Naive thymus-derived CD4-positive, alpha-beta T cell (primary cell): ENCODE measurements at regions not wholly inside any gene's neighbourhood (a gene's known extent, or its start where the extent isn't known, plus 50 kb on each side); places are given as distances from the start of the nearest gene placed in this dataset.

ENCODE experiments used
- ATAC-seq: fragments of 150-1000 bp; cut with Tn5 transposase; 2 replicates; pipeline ENCODE4 v1.10.0; 2021; ENCODE audit warnings: mild to moderate bottlenecking, moderate library complexity
- CTCF ChIA-PET: fragments of 350-600 bp; sonication (Branson Sonifier 250); formaldehyde crosslinking; loops from one replicate; lab custom pipeline; 2021; ENCODE audit warnings: antibody characterized with exemption; lab: Charles Lee
- POLR2A ChIA-PET: fragments of 350-600 bp; sonication (Branson Sonifier 250); formaldehyde crosslinking; loops from one replicate; lab custom pipeline; 2021; ENCODE audit warnings: antibody characterized with exemption, inconsistent platforms; lab: Charles Lee
- DNase-seq, 9 donors: peaks; one replicate each; pipeline versions ENCODE4 v3.0.0 to v3.0.0-alpha.2; 2020 to 2022; ENCODE audit warnings: mixed read lengths in 1 of 9
- H3K27ac ChIP-seq: one replicate; pipeline ENCODE4 v1.7.0; 2013; ENCODE audit warnings: mild to moderate bottlenecking, low read depth, low read length, moderate library complexity
- H3K27me3 ChIP-seq, 2 donors: one replicate each; pipeline ENCODE4 v1.7.0; 2013; ENCODE audit warnings: low read length in 2 of 2, mild to moderate bottlenecking in 2 of 2, moderate library complexity in 2 of 2; ENCODE audit not compliant: control insufficient read depth in 2 of 2, insufficient read depth in 2 of 2
- H3K36me3 ChIP-seq, 3 experiments: 1 replicate in 2 of 3; 2 replicates in 1 of 3; pipeline ENCODE4 v1.7.0; 2013; ENCODE audit warnings: low read length in 3 of 3, mild to moderate bottlenecking in 3 of 3, moderate library complexity in 1 of 3; ENCODE audit not compliant: insufficient read depth in 3 of 3, control insufficient read depth in 2 of 3
- H3K4me1 ChIP-seq, 2 donors: one replicate each; pipeline ENCODE4 v1.7.0; 2013; ENCODE audit warnings: low read length in 2 of 2, mild to moderate bottlenecking in 2 of 2, moderate library complexity in 1 of 2; ENCODE audit not compliant: control insufficient read depth in 2 of 2, insufficient read depth in 2 of 2
- H3K4me3 ChIP-seq: 2 replicates; pipeline ENCODE4 v1.7.0; 2013; ENCODE audit warnings: mild to moderate bottlenecking, low read length
- H3K9me3 ChIP-seq, 3 experiments: 1 replicate in 2 of 3; 2 replicates in 1 of 3; pipeline ENCODE4 v1.7.0; 2013; ENCODE audit warnings: low read length in 3 of 3; ENCODE audit not compliant: control insufficient read depth in 2 of 3
- H3K27ac Mint-ChIP-seq, 9 donors: one replicate each; pipeline ENCODE4 v1.8.0; 2020 to 2022; ENCODE audit warnings: mixed read lengths in 9 of 9, mild to moderate bottlenecking in 8 of 9, moderate library complexity in 5 of 9, inconsistent platforms in 2 of 9
- H3K27me3 Mint-ChIP-seq, 5 donors: one replicate each; pipeline ENCODE4 v1.8.0; 2021 to 2022; ENCODE audit warnings: mixed read lengths in 5 of 5, mild to moderate bottlenecking in 1 of 5
- H3K36me3 Mint-ChIP-seq, 5 donors: one replicate each; pipeline ENCODE4 v1.8.0; 2020 to 2022; ENCODE audit warnings: mixed read lengths in 5 of 5, mild to moderate bottlenecking in 3 of 5, inconsistent platforms in 1 of 5
- H3K4me1 Mint-ChIP-seq, 7 donors: one replicate each; pipeline ENCODE4 v1.8.0; 2020 to 2022; ENCODE audit warnings: mixed read lengths in 7 of 7, mild to moderate bottlenecking in 3 of 7, inconsistent platforms in 1 of 7
- H3K4me3 Mint-ChIP-seq, 10 donors: one replicate each; pipeline ENCODE4 v1.8.0; 2020 to 2022; ENCODE audit warnings: mild to moderate bottlenecking in 10 of 10, mixed read lengths in 10 of 10, moderate library complexity in 6 of 10, inconsistent platforms in 2 of 10
- H3K9me3 Mint-ChIP-seq, 11 donors: one replicate each; pipeline ENCODE4 v1.8.0; 2020 to 2022; ENCODE audit warnings: mixed read lengths in 11 of 11, mild to moderate bottlenecking in 4 of 11, inconsistent platforms in 1 of 11, moderate library complexity in 1 of 11
- intact Hi-C, 2 donors: fragments of 100-400 bp; cut with micrococcal nuclease; formaldehyde crosslinking; loops; one replicate each; pipeline ENCODE4 v1.15.1; 2023

DNA sequence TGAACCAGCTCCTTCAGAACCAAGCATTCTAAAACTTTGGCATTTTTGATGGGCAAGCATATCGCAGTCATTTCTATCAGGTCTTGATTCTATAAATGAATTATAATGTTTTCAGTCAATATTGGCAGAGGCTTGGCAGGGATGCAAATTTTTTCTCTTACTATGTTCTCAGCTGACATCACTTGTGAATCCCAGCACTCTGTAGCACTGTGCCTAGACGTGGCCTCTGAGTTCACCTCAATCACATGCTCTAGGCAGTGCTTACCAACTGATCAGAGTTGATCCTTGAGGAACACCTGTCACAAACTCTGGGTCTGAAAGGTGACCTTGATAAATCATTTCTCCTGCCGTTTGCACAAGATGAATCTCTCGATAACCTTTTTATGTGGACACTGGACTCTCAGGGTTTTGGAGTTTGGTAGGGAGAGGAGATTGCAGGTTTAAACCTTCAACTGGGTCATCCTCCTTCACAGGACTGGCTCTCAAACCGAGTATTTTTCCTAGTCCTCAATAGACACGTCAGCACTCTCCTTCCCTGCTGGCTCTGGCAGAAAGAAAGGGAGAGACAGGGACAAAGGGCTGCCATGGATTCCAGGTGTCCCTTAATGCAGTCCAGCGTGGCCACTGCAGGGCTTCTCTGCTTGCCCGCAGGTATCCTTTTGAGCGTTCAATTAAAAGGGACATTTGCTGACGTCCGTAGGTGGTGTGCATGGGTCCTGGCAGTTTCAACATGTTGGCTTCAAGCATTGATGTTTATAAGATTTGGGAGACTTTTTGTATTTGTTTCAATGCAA, 222.3 kb upstream of the CMC1 start:
- no peak for ATAC-seq
- Histone ChIP-seq H3K9me3 (no peaks in the 10 kb centered on the region), H3K4me3 (no peak overlapping the region), H3K27me3 (no peaks in the 10 kb centered on the region), H3K36me3 (no peaks in the 10 kb centered on the region), H3K4me1 (no peaks in the 10 kb centered on the region), H3K27ac (no peak overlapping the region)
- Mint-ChIP-seq H3K27me3 (peaks cover 0 to 1% (median 0%) of the 10 kb centered on the region in 5 donors), H3K27ac (no peak overlapping the region), H3K4me1 (peaks cover 0 to 5% (median 0%) of the 10 kb centered on the region in 7 donors), H3K36me3 (peaks cover 0 to 10% (median 3%) of the 10 kb centered on the region in 5 donors), H3K9me3 (peaks cover 0 to 14% (median 9%) of the 10 kb centered on the region in 11 donors), H3K4me3 (no peak overlapping the region)
- CTCF ChIA-PET: no interaction called here
- POLR2A ChIA-PET: no interaction called here
- DNase-seq: no peak
- intact Hi-C loops: no loop called here

DNA sequence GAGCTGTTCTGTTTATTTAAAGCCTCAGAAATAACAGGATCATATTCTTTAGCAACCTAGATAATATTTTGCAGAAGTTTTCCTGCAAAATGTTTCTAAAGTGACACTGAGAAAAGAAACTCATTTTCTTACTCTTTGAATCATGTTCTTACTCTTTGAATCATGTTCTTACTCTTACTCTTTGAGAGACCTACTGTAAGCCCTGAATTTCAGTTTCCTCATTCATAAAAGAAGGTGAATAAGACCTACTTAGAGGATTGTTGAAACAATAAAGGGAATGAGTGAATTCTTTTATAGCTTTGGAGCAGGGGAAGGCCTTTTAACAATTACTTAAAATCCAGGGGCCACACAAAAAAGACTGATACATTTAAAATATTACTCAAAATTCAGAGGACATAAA, 221.7 kb upstream of the CMC1 start:
- ATAC-seq (no peak), DNase-seq (no peak)
- Mint-ChIP-seq H3K4me3 (no peak overlapping the region), H3K4me1 (peaks cover 0 to 5% (median 0%) of the 10 kb centered on the region in 7 donors), H3K36me3 (peaks cover 0 to 10% (median 3%) of the 10 kb centered on the region in 5 donors), H3K27ac (no peak overlapping the region), H3K9me3 (peaks cover 0 to 16% (median 11%) of the 10 kb centered on the region in 11 donors), H3K27me3 (peaks cover 0 to 1% (median 0%) of the 10 kb centered on the region in 5 donors)
- no peak overlapping the region for H3K4me3 ChIP-seq
- H3K27me3 ChIP-seq: no peaks in the 10 kb centered on the region
- peaks cover 0 to 6% (median 2%) of the 10 kb centered on the region in 3 experiments for H3K9me3 ChIP-seq
- H3K36me3 ChIP-seq: no peaks in the 10 kb centered on the region
- CTCF ChIA-PET: no interaction called here
- no peaks in the 10 kb centered on the region for H3K4me1 ChIP-seq
- POLR2A ChIA-PET: no interaction called here
- intact Hi-C loops: no loop called here
- H3K27ac ChIP-seq: no peak overlapping the region

DNA sequence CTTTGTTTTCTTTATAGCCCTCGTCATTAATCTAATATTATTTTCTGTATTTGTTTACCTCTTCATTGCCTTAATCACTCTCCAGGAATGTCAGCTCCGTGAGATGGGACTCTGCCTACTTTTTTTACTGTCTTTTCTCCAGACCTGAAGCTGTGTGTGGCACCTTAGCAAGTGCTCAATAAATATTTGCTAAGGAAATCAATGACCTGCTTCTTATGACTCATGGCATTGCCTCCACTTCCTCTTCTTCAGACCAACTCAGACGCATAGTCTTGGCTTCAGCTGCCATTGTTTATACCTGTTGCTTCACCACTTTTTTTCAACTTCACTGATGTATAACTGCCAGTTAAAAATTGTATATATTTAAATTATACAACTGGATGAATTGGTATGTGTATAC, 218.5 kb upstream of the CMC1 start:
- no peaks in the 10 kb centered on the region for H3K36me3 ChIP-seq
- intact Hi-C loops: no loop called here
- no peak overlapping the region for H3K4me3 Mint-ChIP-seq
- H3K27me3 ChIP-seq: no peaks in the 10 kb centered on the region
- H3K27ac ChIP-seq: no peak overlapping the region
- H3K9me3 ChIP-seq: peaks cover 0 to 9% (median 9%) of the 10 kb centered on the region in 3 experiments
- H3K9me3 Mint-ChIP-seq: peaks cover 8 to 30% (median 20%) of the 10 kb centered on the region in 11 donors
- H3K36me3 Mint-ChIP-seq: peaks cover 3 to 10% (median 4%) of the 10 kb centered on the region in 5 donors
- ChIA-PET CTCF (interaction anchor here (0.6 kb wide), 1 partner anchor 308 kb away, joined by 3 read pairs; no protein-coding TSS in a partner anchor), POLR2A (no interaction called here)
- no peak for ATAC-seq
- no peak overlapping the region for H3K4me3 ChIP-seq
- H3K4me1 Mint-ChIP-seq: peaks cover 0 to 5% (median 0%) of the 10 kb centered on the region in 7 donors
- no peak for DNase-seq
- H3K4me1 ChIP-seq: no peaks in the 10 kb centered on the region
- H3K27ac Mint-ChIP-seq: no peak overlapping the region
- no peaks in the 10 kb centered on the region for H3K27me3 Mint-ChIP-seq

DNA sequence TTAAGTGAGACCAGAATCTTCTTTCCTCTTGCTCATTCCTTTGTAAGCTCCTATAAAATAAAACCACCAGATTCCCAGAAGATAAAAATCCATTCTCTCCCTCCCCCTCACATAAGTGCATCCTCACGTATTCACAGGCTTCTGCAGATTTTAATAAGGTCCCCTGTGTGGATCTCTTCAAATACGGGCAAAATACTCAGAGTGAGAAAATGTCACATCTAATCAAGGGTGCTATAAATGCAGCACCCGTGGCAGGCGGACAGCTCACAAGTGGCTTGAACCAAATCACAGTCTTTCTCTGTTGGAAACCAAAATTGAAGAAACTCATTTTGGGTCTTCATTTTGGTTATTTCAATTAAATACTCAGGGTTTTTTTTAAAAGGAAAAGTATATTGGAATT, 212.9 kb upstream of the CMC1 start:
- Mint-ChIP-seq H3K27ac (no peak overlapping the region), H3K4me1 (peaks cover 0 to 5% (median 2%) of the 10 kb centered on the region in 7 donors), H3K36me3 (peaks cover 3 to 21% (median 19%) of the 10 kb centered on the region in 5 donors), H3K4me3 (no peak overlapping the region), H3K27me3 (peaks cover 0 to 3% (median 0%) of the 10 kb centered on the region in 5 donors), H3K9me3 (peaks cover 14 to 49% (median 30%) of the 10 kb centered on the region in 11 donors)
- POLR2A ChIA-PET: no interaction called here
- Histone ChIP-seq H3K9me3 (peaks cover 0 to 25% (median 9%) of the 10 kb centered on the region in 3 experiments), H3K4me3 (no peak overlapping the region), H3K36me3 (no peaks in the 10 kb centered on the region), H3K27me3 (no peaks in the 10 kb centered on the region), H3K27ac (no peak overlapping the region), H3K4me1 (no peaks in the 10 kb centered on the region)
- CTCF ChIA-PET: no interaction called here
- no peak for DNase-seq
- no peak for ATAC-seq
- intact Hi-C loops: no loop called here

DNA sequence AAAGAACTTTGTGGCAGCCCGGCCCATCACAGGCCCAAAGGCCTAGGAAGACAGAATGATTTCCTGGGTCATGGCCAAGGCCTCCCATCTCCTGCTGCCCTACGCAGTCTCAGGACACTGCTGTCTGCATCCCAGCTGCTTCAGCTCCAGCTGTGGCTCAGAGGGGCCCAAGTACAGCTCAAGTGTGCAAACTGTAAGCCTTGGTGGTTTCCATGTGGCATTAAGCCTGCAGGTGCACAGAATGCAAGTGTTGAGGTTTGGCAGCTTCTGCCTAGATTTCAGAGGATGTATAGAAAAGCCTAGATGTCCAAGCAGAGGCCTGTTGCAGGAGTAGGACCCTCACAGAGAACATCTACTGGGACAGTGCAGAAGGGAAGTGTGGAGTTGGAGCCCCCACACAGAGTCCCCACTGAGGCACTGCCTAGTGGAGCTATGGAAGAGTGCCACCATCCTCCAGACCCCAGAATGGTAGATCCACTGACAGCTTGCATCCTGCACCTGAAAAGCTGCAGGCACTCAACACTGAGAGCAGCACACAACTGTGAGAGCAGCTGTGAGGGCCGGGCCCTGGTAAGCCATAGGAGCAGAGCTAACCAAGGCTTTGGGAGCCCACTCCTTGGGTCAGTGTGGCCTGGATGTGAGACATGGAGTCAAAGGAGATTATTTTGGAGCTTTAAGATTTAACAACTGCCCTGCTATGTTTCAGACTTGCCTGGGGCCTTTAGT, 208.2 kb upstream of the CMC1 start:
- peaks cover 0 to 15% (median 0%) of the 10 kb centered on the region in 3 experiments for H3K9me3 ChIP-seq
- peaks cover 0 to 3% (median 0%) of the 10 kb centered on the region in 5 donors for H3K27me3 Mint-ChIP-seq
- ATAC-seq: no peak
- H3K36me3 Mint-ChIP-seq: peaks cover 0 to 24% (median 15%) of the 10 kb centered on the region in 5 donors
- DNase-seq: no peak
- POLR2A ChIA-PET: no interaction called here
- H3K4me3 Mint-ChIP-seq: no peak overlapping the region
- CTCF ChIA-PET: no interaction called here
- H3K27ac Mint-ChIP-seq: no peak overlapping the region
- no peaks in the 10 kb centered on the region for H3K27me3 ChIP-seq
- no peaks in the 10 kb centered on the region for H3K36me3 ChIP-seq
- peaks cover 0 to 5% (median 3%) of the 10 kb centered on the region in 7 donors for H3K4me1 Mint-ChIP-seq
- H3K4me1 ChIP-seq: no peaks in the 10 kb centered on the region
- no peak overlapping the region for H3K4me3 ChIP-seq
- intact Hi-C loops: no loop called here
- H3K27ac ChIP-seq: no peak overlapping the region
- H3K9me3 Mint-ChIP-seq: peaks cover 9 to 35% (median 18%) of the 10 kb centered on the region in 11 donors

DNA sequence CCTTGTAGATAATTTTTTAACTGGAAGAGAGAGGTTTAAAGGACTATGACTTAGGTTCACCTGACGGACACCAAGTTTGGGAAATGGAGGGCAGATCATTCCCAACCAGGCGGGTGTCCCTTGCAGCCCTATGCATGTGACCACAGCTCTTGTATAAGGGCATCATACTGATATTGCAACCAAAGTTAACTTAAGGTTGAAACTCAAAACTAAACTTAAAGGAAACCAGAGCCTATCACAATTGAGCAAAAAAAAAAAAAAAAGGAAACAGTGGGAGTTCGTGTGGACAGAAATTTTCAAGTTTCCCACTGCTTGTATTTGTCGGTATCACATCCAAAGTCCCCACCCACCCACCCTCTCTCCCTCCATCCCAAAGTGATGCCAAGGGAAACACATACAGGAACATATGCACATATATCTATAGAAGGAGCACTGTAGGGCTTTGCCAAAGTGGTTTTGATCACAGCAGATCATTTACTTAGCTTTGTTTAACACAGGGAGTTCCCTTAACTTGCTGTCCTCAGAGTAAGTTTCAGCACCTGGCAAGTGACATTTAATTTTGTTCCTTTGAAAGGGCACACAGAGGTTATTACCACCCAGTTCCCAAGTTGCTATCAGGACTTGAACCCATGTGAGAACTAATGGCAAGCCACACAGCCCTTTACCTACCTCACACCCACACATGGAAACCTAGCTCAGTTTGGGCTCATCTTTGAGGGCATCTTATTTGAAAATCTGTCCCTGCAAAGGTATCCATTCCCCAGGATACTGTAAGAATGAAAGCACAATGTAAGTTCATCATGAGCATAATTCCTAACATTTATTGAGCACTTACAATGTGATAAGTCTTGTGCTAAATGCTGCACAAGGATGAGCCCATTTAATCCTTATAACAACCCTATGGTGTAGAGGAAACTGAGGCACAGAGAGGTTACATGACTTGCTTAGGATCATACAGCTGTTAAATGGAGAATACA, 204.5 kb upstream of the CMC1 start:
- Mint-ChIP-seq H3K4me1 (peaks cover 0 to 3% (median 0%) of the 10 kb centered on the region in 7 donors), H3K27me3 (no peaks in the 10 kb centered on the region), H3K4me3 (no peak overlapping the region), H3K27ac (no peak overlapping the region), H3K36me3 (peaks cover 0 to 19% (median 10%) of the 10 kb centered on the region in 5 donors), H3K9me3 (peaks cover 7 to 29% (median 14%) of the 10 kb centered on the region in 11 donors)
- ATAC-seq: no peak
- H3K27ac ChIP-seq: no peak overlapping the region
- no peak for DNase-seq
- H3K27me3 ChIP-seq: no peaks in the 10 kb centered on the region
- peaks cover 0 to 13% (median 0%) of the 10 kb centered on the region in 3 experiments for H3K9me3 ChIP-seq
- intact Hi-C loops: no loop called here
- ChIA-PET CTCF (no interaction called here), POLR2A (interaction anchor here (0.6 kb wide), 1 partner anchor 133 kb away, joined by 3 read pairs; no protein-coding TSS in a partner anchor)
- H3K36me3 ChIP-seq: no peaks in the 10 kb centered on the region
- H3K4me1 ChIP-seq: no peaks in the 10 kb centered on the region
- H3K4me3 ChIP-seq: no peak overlapping the region
